Suprapubic skin (tissue), 4 donors: ENCODE measurements at regions not wholly inside any gene's neighbourhood (a gene's known extent, or its start where the extent isn't known, plus 50 kb on each side); places are given as distances from the start of the nearest gene placed in this dataset.
A peak's percentile ranks its signal among the peaks of the same experiment; 100 is the strongest.

Experiments used
- EP300 ChIP-seq: sonication (generic); formaldehyde crosslinking; IDR thresholded peaks from one replicate; pipeline ENCODE4 v1.6.1; 2017; ENCODE audit warnings: antibody characterized with exemption
- POLR2A ChIP-seq, 2 donors: fragments of 450-650 bp; IDR thresholded peaks; one replicate each; pipeline ENCODE4 v1.6.1; 2017; ENCODE audit warnings: antibody characterized with exemption in 2 of 2, mild to moderate bottlenecking in 2 of 2, moderate library complexity in 2 of 2
- POLR2AphosphoS5 ChIP-seq, 3 donors: sonication (generic); formaldehyde crosslinking; IDR thresholded peaks; one replicate each; pipeline ENCODE4 v1.6.1; 2017; ENCODE audit warnings: antibody characterized with exemption in 3 of 3
- TF ChIP-seq, protein P1 (sequence below), 2 donors: fragments of 200-600 bp in 1 of 2; fragments of 450-650 bp in 1 of 2; sonication (generic) in 1 of 2; IDR thresholded peaks; one replicate each; pipeline ENCODE4 v1.5.1; 2016 to 2019; ENCODE audit warnings: antibody characterized with exemption in 2 of 2, mild to moderate bottlenecking in 1 of 2, moderate library complexity in 1 of 2

DNA sequence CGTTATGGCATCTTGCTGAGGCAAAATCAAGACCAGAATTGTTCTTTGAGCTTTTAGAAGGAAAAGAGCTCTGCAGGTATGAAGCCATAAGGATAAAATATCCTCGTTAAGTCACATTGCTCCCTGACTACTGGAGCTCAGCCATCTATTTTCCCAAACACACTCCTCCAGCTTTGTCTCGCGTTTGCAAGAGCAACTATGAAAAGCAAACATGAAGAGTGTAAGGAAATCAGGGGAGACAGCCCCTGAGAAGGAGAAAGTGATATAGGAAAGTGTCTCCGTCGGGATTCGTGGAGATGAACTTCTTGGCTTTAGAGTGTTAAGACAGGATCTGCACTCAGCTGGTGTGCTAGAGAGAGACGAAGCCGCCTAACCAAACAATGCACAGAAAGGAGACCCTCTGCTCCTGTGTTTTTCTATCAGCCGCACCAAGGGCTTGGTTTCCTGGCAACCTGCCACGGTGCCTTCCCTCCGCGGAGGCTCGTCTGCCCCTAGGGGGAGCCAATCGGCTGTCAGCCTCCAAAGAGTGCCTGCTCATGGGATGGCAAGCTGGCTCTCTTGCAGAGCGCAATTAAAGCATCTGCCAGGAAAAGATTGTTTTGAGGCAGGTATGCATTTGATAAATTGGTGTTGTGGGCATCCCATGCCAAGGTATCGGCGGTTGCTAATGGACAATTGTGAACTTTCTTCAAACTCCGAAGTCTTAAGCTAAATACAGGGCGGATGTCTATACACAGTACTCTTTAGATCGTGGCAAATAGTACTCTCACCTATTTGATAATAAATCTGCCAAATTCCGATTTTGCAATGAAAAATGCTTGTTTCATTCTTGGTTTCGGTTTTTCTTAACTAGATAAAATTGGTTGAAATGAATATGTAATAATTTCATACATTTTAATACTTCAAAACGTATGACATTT is 603.2 kb downstream of the RNF144B start:
- TF ChIP-seq, protein P1, sequence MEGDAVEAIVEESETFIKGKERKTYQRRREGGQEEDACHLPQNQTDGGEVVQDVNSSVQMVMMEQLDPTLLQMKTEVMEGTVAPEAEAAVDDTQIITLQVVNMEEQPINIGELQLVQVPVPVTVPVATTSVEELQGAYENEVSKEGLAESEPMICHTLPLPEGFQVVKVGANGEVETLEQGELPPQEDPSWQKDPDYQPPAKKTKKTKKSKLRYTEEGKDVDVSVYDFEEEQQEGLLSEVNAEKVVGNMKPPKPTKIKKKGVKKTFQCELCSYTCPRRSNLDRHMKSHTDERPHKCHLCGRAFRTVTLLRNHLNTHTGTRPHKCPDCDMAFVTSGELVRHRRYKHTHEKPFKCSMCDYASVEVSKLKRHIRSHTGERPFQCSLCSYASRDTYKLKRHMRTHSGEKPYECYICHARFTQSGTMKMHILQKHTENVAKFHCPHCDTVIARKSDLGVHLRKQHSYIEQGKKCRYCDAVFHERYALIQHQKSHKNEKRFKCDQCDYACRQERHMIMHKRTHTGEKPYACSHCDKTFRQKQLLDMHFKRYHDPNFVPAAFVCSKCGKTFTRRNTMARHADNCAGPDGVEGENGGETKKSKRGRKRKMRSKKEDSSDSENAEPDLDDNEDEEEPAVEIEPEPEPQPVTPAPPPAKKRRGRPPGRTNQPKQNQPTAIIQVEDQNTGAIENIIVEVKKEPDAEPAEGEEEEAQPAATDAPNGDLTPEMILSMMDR (IDR thresholded peaks at IDR 0.05) = peak; percentile 1 to 51
- no peak for TF ChIP-seq POLR2A (IDR thresholded peaks at IDR 0.05)
- TF ChIP-seq EP300 = no peak
- no peak for TF ChIP-seq POLR2AphosphoS5 (IDR thresholded peaks at IDR 0.05)
